SW 1271 (cell line): ENCODE measurements at regions not wholly inside any gene's neighbourhood (a gene's known extent, or its start where the extent isn't known, plus 50 kb on each side); places are given as distances from the start of the nearest gene placed in this dataset.
"Not testable (repeated sequence)": the region's sequence is repeated elsewhere in the genome, so short reads cannot be mapped to it uniquely, and the experiment has no call there.

Experiments
- DNase-seq, 2 experiments: peaks; one replicate each; lab custom pipeline; 2025; lab: John Stamatoyannopoulos, UW

DNA sequence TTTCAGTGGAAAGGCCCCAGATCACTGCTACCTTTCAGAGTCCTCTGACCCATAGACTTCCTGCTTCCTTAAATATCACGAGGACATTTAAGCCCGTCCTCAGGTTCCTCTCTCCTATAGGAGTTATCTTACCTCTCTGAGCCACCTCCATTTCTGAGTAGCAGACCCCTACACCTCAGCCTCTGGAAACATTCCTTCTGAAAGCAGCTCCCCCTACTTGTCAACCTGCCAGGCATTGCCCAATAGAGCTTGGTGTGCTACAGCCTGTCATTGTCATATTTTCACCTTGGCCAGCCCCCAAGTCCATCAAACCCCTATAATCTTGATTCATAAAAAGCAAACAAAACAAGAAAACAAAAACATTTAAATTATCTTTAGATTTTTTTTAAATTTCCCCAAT is 717.9 kb upstream of the SLC8A1 start:
- DNase-seq = no peak

DNA sequence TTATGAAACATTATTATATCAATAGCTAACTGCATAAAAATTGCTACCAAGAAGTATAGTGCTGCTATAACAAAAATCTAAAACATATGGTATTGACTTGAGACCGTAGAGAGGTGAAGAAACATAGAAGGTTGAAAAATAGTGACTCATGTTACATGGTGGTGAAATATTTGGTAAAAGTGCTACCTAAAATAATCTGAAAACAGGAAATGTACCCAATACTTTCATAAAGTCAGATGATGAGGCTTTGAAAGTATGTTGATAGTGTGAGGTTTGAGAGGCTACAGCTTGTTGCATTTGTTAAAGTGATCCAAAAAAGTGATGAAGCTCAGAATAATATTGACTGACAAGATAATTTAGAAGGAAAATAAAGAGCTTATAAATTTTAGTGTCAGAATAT is 718.7 kb upstream of the SLC8A1 start:
- no peak for DNase-seq

DNA sequence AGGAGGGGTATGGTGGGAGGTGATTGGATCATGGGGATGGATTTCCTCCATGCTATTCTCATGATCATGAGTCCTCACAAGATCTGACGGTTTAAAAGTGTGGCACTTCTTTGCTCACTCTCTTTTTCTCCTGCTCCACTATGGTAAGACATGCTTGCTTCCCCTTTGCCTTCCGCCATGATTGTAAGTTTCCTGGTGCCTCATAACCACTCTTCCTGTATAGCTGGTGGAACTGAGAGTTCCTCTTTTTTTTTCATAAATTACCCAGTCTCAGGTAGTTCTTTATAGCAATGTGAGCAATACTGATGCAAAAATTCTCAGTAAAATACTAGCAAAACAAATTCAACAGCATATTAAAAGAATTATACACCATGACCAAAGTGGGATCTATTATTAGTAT is 728.5 kb upstream of the SLC8A1 start:
- DNase-seq = no peak

DNA sequence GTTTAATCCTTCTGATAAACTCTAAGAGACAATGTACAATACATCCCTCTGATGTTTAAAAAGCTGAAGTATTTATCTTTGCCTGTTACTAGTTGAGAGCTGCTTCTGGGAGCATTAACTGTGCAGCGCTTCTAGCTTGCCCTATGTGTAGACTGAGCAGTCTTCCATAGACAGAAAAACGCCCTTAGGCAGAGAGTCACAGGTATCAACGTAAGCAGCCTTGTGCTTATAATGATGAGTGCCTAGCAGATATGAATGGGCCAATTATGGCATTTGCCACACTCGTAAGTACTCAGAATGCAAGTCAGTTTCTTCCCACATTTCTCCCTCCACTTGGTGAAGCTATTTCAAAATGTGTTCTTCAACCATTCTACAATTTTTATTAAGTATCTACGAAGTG is 731.1 kb upstream of the SLC8A1 start:
- no peak for DNase-seq

DNA sequence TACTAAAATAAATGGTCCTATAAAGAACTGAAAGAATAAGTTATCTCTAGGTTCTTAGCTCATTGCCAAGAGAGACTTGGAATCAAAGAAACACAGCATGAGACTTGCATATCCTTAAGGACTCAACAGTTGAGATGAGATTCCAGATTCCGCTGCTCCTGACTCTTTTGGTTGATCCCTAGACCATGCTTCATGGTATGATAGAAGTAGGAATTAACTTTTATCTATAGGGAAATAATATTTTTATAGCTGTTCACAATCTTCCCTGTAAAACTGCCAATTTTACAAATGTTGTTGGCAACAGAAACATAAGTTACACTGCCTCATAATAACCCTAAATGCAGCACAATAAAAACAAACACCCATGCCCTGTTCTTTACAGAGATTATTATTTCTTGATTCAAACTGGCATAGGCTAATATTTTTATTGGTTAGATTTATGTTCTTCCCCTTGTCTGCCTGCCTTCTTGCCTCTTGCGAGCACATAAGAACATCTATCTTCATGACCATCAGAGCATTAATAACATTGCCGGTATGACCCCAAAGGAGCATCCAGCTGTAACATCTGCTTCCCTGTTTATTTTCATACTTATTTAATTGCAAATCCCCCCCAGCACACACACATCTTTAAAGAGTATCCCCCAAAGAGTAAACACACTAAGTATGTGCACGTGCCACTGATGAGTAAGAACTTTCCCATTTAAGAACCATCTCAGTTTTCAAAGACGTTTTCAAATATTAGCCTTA is 735.7 kb upstream of the SLC8A1 start:
- no peak for DNase-seq

DNA sequence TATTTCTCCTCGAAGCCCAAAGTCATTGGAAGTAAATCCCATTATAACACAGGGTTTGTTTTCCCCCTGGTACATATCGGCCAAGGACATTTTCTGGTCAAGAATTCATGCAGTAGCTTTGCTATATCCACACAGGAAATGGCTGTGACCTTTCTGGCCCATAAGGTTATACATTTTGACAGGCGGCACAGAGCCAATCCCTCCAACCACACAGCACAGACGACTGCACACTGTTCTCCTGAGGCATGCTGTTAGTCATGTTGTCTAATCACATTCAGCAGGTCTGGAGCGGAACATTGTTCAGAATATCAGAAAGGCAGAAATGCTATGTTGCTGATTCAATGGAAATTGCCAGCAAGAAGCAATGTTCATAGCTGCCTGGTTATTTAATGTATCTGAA is 742.3 kb upstream of the SLC8A1 start:
- no peak for DNase-seq

DNA sequence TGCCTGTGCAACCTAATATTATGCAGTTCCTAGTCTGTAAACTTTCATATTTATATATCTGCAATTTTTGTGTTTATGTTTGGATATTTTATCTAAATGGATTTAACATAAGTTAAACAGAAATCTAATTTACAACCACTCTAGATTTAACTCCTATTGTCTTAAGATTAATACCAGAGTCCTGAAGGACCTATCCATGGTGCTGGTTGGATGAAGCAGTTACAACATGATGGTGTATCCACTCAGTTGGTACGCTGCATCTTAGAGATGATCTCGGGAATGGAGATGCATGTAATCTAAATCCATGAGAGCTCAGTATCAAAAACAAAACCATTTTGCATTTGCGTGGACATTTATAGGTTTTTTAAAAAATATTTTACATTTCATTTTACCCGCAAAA is 745.9 kb upstream of the SLC8A1 start:
- no peak for DNase-seq

DNA sequence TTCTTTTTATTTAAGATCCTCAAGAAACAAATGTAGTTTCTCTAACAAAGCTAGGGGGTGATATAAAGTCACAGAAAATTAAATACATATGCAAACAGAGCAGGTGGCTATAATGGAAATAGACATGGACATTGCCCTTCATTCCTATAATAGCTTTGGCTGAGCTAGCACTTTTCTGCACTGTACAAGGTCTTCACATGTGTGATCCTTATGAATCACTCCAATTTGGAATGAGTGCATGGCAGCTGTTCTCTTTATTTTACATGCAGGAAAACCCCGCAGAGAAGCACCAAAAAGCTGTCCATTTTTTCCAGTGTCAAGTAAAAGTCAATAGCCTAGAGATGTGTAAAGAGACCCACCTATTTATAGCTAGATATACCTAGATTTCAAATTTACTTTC is 747.4 kb upstream of the SLC8A1 start:
- DNase-seq = no peak

DNA sequence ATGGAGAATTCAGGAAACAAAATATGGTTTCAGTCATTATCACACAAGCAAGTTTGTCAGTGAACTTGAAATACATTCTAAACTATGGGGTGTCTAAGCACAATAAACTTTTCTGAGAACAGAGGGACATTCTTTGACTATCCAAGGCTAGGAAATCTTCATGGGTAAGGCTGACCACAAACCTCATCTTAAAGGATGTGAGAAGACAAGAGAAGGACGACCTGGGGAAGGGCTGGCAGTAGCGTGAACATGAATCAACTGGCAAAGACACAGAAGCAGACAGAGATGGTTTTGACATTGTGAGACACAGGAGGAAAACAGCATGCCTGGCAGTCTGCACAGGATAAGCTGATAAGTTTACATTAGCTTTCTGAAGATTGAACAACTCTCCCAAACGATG is 752.4 kb upstream of the SLC8A1 start:
- no peak for DNase-seq

DNA sequence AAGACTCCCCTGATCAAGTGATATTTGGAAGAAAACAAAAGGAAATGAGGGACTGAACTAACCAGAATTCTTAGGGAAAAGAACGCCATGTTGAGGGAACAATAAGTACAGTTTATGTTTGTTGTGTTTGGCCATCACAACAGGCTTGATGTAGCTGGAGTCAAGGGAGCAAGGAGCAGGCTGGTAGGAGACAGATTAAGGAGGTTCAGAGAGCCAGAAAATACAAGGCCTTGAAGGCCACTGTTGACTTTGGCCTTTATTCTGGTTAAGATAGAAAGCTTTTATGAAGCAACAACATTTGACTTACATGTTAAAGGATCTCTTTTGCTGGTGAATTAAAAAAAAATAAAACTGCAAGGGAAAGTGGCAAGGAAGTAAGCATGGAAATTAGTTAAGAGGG is 754.1 kb upstream of the SLC8A1 start:
- no peak for DNase-seq

DNA sequence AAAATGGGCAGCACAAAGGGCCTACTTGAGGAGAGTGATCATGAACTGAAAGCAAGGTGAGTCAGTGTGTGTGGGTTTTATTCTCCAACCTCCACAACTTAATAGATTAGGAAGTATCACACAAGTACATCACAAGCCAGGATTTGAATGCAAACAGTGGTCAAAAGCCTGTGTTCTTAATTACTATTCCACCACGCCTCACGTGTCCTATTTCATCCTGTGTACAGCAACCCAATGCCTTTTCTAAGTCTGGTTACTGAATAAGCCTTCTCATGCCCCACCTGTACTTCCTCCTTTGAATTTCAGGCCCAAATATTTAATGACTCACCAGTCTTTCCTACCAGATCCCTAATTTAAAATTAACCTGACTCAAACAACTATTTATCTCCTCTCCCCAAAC is 755.7 kb upstream of the SLC8A1 start:
- no peak for DNase-seq

DNA sequence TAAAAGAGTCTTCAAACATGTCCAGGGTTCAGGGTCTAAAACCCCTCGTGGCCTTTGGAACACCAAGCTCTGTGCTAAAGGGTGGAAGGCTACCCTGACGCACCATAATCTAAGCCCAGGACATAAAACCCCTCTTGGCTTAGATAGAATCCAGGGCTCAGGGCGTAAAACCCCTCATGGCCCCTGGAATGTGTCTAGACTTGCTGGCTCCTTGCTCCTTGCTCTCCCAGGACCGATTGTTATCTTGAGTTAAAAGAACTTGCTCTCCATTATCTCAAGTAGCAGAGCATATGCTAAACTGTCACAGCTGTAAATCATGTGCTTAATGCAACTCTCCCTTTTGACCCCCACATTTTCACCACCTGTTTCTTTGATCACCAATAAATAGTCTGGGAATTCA is 758.1 kb upstream of the SLC8A1 start:
- not testable (repeated sequence) for DNase-seq

DNA sequence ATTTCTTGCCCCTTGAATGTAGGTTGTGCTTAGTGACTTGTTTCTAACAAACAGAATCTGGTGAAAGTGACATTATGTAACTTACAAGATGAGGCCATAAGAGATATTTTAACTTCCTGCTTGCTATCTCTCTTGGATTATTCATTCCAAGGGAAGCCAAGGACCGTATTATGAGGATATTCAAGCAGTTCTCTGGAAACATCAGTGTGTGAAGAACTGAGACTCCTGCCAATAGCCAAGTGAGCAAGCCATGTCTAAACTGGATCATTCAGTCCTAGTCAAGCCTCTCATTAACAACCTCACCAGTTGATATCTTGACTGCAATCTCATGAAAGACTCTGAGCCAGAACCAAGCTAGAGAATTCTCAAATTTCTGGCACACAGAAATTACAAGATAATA is 765.1 kb upstream of the SLC8A1 start:
- no peak for DNase-seq

DNA sequence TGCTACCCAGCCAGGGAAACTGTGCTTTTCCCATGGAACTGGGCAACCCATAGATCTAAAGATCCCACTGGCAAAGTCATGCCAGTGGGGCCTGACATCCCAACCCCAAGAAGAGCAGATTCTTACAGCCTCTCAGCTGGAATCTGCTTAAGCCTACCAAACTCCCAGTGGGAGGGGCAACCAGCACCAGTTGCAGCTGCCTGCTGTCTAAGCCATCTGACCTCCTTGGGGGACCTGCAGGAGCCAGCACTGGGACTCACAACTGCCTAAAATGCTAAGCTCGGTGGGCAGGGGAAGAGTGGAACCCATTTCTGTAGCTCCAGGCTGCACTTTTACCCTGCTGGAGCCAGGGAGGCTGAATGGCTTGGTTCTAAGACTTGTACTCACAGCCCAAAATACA is 770.7 kb upstream of the SLC8A1 start:
- DNase-seq = no peak

DNA sequence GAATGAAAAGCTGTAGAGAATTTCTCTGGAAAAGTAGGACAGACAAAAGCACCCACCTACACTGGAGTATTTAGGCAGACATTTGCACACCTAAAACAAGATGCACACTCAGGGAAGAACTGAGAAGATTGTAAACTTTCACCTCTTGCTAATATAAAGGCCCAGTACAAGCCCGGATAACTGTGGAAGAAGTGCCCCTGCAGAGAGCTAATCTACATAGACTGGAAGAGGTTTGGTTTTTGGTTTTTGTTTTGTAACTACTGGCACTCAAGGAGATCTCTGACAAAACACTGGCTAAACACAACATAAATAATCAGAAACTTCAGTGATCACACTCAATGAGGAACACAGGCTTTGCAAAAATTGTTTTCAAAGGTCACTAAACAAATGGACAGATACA is 782.2 kb upstream of the SLC8A1 start:
- DNase-seq = no peak

DNA sequence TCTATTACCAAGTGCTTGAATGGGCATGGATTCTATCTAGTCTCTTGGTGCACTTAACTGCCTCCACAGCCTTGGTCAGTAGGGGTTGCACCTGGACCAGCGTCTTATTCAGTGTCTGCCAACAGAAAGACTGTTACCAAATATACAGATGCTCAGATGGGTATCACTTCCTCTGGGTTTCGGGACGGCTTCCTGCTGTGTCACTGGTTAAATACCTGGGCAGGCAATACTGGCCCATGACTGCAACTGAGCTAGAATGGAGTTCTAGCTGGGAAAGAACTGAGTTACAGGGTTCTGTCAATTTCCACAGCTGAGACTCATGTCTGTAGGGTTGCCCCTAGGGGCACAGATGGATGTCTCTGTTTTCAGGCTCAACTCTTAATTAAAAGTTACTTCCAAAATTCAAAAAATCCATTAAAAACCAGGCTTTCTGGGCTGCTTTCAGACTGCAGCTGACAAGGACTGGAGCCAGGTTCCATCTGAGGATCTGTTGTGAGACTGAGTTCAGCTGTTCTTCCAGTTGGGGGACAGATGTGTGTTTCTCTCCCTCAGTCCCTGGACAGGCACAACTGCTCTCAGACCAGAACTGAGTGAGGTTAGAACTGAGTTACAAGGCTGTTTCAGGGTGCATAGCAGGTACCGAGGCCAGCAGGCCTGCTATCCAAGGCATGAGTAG is 789.6 kb upstream of the SLC8A1 start:
- no peak for DNase-seq

DNA sequence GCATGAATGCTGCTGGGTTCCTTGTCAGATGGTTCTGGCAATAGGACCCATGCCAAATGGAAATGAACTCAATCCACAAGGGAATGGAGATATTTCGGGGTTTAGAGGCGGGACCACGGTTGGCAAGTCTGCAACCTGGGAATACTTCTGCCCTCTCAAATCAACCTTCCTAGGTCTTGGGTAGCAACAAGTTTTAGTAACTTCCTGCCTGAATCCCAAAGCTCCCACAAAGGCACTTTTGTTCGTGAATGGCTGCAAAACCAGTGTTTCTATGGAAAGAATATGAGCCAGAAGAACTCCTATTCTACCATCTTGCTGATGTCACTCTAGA is 790.1 kb upstream of the SLC8A1 start:
- DNase-seq = no peak

DNA sequence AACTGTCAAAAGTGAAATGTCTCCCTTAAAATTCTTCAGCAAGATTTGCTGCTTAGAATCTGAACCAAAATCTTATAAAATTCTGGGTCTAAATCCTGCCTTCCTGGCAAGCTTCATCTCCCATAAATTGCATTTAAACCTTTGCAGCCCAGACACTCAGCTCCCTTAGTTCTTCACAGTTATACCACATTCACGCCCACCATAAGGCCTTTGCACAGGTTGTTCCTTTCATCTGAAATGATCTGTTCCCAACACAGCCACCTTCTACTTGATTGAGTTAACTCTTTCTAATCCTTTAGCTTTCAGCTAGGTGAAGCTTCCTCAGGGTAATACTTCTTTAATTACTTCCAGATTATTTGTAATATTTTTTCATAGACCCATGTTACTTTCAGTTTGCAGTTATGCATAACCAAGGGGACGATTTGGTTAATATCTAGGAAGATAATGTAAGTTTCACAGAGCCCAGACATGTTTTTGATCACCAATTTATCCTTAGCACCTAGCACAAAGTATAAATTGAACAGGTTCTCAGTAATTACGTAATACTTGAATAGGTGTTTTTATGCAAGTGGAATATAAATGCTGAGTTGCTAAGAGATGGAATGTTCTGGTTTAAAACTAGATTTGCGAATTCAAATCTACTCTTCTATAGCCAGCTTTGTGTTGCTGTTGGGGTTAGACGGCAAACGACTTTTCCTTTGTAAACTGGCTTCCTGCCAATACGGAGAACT is 779.7 kb upstream of the PKDCC start:
- DNase-seq = no peak

DNA sequence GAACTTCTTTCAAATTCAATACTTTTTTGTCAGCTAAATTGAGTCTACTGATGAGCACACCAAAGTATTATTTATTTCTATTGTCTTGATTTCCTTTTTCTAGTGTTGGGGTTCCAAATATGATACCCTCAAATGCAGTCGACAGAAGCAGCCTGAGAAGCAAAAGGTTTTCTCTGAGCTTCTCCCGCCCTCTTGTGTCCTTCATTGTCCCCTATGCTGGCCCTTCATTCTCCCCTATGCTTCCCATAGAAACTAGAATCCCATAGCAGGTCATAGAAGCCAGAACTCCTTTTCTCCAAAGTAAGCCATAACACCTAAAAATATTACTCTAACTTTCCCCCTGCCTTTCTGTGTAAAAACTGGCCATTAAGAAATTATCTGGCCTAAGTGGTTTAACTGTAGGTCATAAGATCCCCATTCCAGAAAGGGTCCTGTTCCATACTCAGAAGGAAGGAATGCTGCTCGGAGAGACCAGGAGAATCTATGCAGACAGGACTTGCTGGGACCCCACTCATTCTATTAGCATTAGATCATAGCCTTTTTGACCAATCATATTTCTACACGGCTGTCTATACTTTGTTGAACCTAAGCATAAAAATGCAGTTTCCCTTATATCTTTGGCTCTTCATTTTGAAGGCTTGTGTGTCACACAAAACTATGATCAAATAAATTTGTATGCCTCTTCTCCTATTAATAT is 764.6 kb upstream of the PKDCC start:
- DNase-seq = no peak

DNA sequence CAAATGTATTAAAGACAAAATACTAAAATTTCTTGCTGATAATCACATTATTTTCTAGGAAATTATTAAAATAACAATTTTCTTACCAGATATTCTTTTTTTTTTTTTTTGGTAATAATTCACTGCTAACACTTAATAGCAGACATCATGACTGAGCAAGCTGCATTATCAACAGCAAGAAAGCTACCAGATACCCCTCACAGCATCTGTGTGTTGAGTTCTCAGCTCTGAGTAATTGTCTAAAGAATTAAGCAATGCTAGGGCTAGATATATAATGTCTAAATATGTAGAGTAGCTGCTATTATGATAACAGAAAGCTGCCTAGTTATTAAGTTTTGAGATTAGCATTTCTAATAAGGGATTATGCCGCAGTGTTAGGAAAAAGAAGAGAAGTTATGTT is 754.3 kb upstream of the PKDCC start:
- no peak for DNase-seq

DNA sequence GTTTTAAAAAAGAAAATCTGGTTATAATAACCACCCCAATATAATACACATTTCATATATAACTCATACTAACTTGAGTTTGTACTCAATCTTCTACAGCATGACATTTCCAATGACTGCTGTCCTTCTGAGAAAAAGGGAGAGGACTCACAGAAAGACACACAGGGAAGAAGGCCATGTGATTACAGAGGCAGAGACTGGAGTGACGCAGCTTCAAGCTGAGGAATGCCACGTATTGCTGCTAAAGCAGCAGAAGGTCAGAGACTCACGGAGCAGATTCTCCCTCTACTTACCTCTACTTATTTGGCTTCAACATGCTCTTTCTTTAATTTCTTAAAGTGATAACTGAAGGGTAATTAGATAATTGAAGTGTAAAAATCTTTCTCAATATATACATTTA is 753.5 kb upstream of the PKDCC start:
- no peak for DNase-seq

DNA sequence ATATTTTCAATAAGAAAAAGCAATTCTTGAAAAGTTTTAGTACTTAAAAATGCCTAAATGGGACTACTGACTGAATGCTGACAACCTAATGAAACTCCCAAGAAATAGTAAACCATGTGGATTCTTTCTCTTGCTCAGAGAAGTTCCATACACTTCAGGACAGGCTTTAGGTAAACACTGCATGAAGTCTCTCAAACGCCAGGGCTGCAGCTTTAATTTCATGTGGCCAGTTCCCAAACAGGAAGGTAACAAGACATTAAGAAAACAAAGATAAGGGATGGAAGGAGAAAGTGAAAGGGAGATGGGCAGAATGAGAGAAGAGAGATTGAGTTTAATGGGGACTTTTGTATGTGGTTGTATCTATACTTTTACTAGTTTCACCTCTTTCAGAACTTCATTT is 734.7 kb upstream of the PKDCC start:
- DNase-seq = no peak

DNA sequence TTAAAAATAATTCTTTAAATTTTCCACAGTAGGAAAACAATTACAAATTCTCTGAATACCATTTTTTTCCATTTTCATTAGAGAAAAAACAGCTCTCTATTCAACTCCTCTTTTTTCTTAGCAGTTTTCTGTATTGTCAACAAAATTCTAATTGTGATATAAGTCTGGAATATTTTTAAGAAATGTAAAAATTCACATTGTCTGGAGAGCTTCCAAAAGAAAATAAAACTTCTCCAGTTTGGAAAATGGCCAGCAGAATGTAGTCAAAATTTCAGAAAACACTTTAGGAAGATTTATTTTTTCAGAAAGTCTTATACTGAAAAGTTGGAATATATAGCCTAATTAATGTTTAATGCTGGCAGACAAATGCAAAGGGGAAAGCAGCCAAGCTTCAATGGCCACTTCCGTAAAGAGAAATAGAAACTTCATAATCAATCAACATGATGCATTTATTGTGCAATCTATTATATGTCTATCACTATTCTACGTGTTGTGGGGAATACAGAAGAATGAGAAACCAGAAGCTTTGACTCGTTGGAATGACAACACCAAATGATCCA is 733.2 kb upstream of the PKDCC start:
- no peak for DNase-seq
